BE2C (cell line): ENCODE measurements at regions not wholly inside any gene's neighbourhood (a gene's known extent, or its start where the extent isn't known, plus 50 kb on each side); places are given as distances from the start of the nearest gene placed in this dataset.

Source experiments
- DNase-seq: peaks from one replicate; pipeline ENCODE4 v3.0.0-alpha.2; 2020
- H3K27me3 ChIP-seq: fragments of 250-450 bp; sonication (Bioruptor Pico); 2 replicates; pipeline ENCODE4 v1.5.1; 2020; ENCODE audit warnings: mild to moderate bottlenecking
- H3K36me3 ChIP-seq: fragments of 250-450 bp; sonication (Bioruptor Pico); 2 replicates; pipeline ENCODE4 v1.5.1; 2020; ENCODE audit warnings: mild to moderate bottlenecking
- H3K4me1 ChIP-seq: fragments of 250-450 bp; sonication (Bioruptor Pico); 2 replicates; pipeline ENCODE4 v1.5.1; 2020
- H3K4me3 ChIP-seq: 2 replicates; pipeline ENCODE4 v1.5.1; 2011; ENCODE audit warnings: low read depth, low read length
- H3K9me3 ChIP-seq: fragments of 250-450 bp; sonication (Bioruptor Pico); 2 replicates; pipeline ENCODE4 v1.5.1; 2020
- CTCF ChIP-seq: IDR thresholded peaks from 2 replicates; pipeline ENCODE4 v1.5.1; 2012; ENCODE audit warnings: mild to moderate bottlenecking, low read depth, low read length

DNA sequence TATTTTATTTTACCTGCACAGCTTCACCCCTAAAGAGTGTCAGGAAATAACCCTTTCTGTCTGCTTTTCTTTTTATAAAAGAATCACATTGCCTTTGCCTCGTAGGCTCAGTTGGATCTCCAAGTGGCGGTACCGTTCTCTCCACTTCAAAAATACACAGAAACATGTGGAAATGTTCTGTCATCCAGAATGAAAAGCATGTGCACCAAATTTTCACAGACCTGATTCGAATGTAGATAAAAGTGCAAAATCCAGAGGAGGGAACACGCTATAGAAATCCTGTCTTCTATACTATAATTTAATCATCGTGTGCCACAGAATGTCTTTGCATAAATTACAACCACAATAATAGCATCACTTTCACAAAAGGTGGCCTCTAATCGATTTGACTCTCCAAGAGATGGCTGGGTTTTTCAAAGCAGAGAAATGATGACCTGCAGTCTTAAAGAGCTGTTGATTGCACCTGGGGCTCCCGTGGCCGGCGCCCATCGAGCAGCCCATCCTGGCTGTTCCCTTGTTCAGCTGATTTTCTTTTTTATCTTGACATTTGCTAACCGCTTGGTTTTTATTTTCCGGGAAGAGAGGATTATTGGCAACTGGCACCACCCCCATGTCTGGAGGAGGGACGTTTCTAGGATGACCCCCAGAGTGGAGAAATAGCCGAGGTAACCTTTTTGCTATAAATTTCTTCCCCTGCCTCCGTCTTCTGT, 290.2 kb downstream of the SOX11 start:
- no peak for TF ChIP-seq CTCF
- Histone ChIP-seq H3K4me1 (peaks cover 3% of the 10 kb centered on the region; the same call in 1 of the 2 replicates), H3K9me3 (no peaks in the 10 kb centered on the region), H3K36me3 (no peaks in the 10 kb centered on the region), H3K27me3 (no peaks in the 10 kb centered on the region), H3K4me3 (peak overlapping the region; percentile 52)
- DNase-seq = no peak

DNA sequence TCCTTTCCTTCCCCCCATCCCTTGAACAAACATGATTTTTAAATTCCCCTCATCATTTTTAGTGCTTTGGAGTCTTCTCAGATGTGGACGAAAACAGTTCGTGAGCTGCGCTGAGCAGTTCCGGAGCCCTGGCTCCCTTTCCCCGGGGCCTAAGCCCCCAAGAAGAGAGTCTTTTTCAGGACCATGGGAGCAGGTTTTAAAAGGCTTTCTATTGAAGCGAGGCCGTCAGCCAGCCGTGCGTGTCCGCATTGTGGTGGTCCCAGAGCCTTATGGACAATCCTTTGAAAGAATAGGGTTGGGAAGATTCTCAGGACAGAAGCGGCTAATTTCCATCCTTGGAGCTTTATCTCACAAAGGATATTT, 290.7 kb downstream of the SOX11 start:
- Histone ChIP-seq H3K9me3 (no peaks in the 10 kb centered on the region), H3K36me3 (no peaks in the 10 kb centered on the region), H3K4me3 (no peak overlapping the region), H3K4me1 (peaks cover 3% of the 10 kb centered on the region; the same call in 1 of the 2 replicates), H3K27me3 (no peaks in the 10 kb centered on the region)
- TF ChIP-seq CTCF = no peak
- DNase-seq = no peak

- Histone ChIP-seq H3K27me3 (no peaks in the 10 kb centered on the region), H3K9me3 (no peaks in the 10 kb centered on the region), H3K4me1 (peaks cover 3% of the 10 kb centered on the region; the same call in 1 of the 2 replicates), H3K4me3 (no peak overlapping the region), H3K36me3 (no peaks in the 10 kb centered on the region)
- TF ChIP-seq CTCF = no peak
- DNase-seq = no peak
These were observed 291.5 kb downstream of the SOX11 start for GRCh38 chr2:5983511-5984272.

DNA sequence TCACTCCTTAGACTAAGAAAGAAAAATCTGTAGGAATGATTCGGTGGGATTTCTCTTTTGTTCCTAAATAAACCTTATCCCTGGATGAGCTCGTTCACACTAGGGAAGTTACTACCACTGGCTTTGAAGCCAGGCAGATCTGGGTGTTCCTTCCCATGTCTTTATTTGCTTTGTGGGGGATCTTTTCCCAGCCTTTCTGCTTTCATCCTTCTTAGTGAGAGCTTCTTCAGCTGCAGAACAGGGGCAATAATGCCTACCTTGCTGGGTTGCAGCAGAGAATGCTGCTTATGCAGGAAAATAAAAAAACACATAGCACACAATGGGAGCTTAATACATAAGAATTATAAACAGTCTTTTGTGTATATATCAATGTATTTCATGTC, 292.1 kb downstream of the SOX11 start:
- H3K4me1 ChIP-seq = peaks cover 3% of the 10 kb centered on the region; the same call in 1 of the 2 replicates
- no peaks in the 10 kb centered on the region for H3K36me3 ChIP-seq
- H3K4me3 ChIP-seq = no peak overlapping the region
- no peaks in the 10 kb centered on the region for H3K27me3 ChIP-seq
- TF ChIP-seq CTCF = no peak
- DNase-seq = no peak
- H3K9me3 ChIP-seq = no peaks in the 10 kb centered on the region

GRCh38 chr2:5984946-5985345, 292.8 kb downstream of the SOX11 start:
- Histone ChIP-seq H3K36me3 (no peaks in the 10 kb centered on the region), H3K4me1 (peaks cover 3% of the 10 kb centered on the region; the same call in 1 of the 2 replicates), H3K9me3 (no peaks in the 10 kb centered on the region), H3K27me3 (no peaks in the 10 kb centered on the region), H3K4me3 (no peak overlapping the region)
- no peak for TF ChIP-seq CTCF
- DNase-seq = no peak
